GM06990 (cell line): ENCODE measurements at regions not wholly inside any gene's neighbourhood (a gene's known extent, or its start where the extent isn't known, plus 50 kb on each side); places are given as distances from the start of the nearest gene placed in this dataset.

Source experiments
- DNase-seq: peaks from one replicate; pipeline ENCODE4 v3.0.0-alpha.2; 2011; ENCODE audit not compliant: insufficient read length; ENCODE audit errors: extremely low read depth
- H3K27me3 ChIP-seq: replicated peaks from 2 replicates; pipeline ENCODE4 v1.6.0; 2011; ENCODE audit warnings: low read length; ENCODE audit not compliant: control insufficient read depth, insufficient read depth
- H3K36me3 ChIP-seq: 2 replicates; pipeline ENCODE4 v1.5.1; 2011; ENCODE audit warnings: low read length; ENCODE audit not compliant: control insufficient read depth, insufficient read depth
- H3K4me3 ChIP-seq: replicated peaks from 2 replicates; pipeline ENCODE4 v1.5.1; 2011; ENCODE audit warnings: low read depth, mild to moderate bottlenecking, control low read depth, low read length
- CTCF ChIP-seq: IDR thresholded peaks from 2 replicates; pipeline ENCODE4 v1.5.1; 2011; ENCODE audit warnings: low read length, control low read depth, mild to moderate bottlenecking, inconsistent platforms; ENCODE audit not compliant: insufficient read depth, poor library complexity, severe bottlenecking

GRCh38 chr15:93566762-93567161 is 477.8 kb upstream of the RGMA start:
- no peak for DNase-seq
- no peaks in the 10 kb centered on the region for H3K27me3 ChIP-seq
- H3K36me3 ChIP-seq: no peaks in the 10 kb centered on the region
- H3K4me3 ChIP-seq: no peak overlapping the region
- TF ChIP-seq CTCF: no peak

DNA sequence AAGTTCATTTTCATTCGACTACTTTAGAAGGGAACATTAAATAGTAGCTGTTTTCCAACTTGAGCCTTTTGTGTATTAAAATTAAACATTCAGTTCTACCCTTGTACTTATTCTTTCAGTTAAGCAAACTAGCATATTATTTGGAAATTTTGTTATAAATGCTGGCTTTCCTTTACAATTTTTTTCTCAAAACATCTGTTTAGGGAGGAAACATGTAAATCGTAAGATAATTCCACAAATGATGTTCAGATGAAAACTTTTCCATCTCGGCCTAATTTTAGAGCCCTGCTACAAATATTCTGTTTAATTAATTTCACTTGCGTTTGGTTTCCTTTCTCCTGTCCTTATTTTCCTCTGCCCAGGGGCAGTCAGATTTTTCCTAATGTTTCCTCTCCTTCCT is 476.2 kb upstream of the RGMA start:
- no peak for DNase-seq
- no peak overlapping the region for H3K4me3 ChIP-seq
- TF ChIP-seq CTCF: no peak
- H3K36me3 ChIP-seq: no peaks in the 10 kb centered on the region
- H3K27me3 ChIP-seq: no peaks in the 10 kb centered on the region

DNA sequence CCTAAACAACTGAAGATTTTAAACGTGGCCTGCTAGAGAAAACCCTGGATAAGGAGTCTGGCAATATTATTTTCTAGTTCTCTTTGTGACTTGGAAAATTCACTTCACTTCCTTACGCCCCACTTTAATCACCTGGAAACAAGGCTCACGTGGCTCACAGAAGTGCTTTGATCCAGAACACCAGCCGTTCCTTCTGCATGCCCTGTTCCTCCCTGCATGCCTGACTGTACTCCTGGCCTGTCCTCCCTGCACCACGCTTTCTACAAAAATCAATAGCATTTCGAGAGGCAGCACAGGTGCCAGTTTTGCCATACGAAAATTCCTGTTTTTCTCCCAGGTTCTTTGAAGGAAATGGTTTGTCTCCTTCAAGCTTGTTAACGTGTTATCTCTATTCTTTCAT is 474.2 kb upstream of the RGMA start:
- TF ChIP-seq CTCF: no peak
- Histone ChIP-seq H3K27me3 (no peaks in the 10 kb centered on the region), H3K36me3 (no peaks in the 10 kb centered on the region), H3K4me3 (no peak overlapping the region)
- DNase-seq: no peak

DNA sequence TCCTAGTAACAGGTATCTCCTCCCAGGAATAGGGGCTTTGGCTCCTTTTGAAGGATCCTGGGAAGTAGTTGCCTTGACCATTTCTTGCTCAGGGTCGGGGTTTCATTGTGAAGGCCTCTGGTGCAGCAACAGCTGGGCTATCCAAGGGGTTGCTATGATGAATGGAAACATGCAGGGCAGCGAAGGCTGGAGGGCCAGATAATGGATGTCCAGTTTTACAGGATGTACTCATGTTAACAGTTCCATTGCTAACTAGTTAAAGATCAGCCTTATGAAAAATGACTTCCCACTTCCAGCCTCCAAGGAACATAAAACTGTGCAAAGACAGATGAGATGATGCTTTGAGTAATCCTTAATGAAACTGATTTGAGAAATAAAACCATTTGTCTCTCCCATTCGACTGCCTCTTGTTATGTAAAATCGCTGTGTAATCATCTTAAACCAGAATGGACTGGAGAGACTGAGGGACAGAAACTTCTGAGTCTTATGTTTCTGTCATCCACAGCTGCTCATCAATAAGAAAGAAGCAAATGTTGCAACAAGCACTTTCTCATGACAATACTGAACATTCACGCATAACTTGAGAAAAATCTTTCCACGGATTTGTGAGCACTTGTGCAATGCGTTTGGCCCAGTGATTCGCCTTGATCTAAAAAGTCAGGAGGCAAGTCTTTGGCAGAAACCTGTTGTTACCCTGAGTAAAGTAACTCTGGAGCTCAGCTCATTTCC is 473.5 kb upstream of the RGMA start:
- no peaks in the 10 kb centered on the region for H3K27me3 ChIP-seq
- no peak for TF ChIP-seq CTCF
- H3K36me3 ChIP-seq: no peaks in the 10 kb centered on the region
- no peak for DNase-seq
- H3K4me3 ChIP-seq: no peak overlapping the region

DNA sequence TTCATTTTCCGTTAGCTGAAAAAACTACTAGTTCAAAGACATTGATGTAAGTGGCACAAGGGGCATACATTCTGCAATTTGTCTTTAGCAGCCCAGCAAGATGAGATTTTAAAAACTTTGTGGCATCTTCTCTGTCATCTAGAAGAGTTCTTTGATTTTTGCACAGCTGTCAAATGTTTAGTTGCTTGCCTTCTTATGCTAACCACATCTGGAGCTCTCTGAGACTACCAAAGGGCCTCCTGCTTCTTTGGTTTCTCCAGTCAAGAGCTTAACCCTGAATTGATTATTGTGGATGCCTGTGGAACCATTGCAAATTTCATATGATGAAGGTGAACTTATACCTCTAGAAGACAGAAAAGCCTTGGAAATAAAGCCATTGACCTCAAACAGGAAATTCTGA is 468.7 kb upstream of the RGMA start:
- no peak for TF ChIP-seq CTCF
- DNase-seq: no peak
- Histone ChIP-seq H3K36me3 (no peaks in the 10 kb centered on the region), H3K27me3 (no peaks in the 10 kb centered on the region), H3K4me3 (no peak overlapping the region)
